ENCODE measurements at regions not wholly inside any gene's neighbourhood (a gene's known extent, or its start where the extent isn't known, plus 50 kb on each side); places are given as distances from the start of the nearest gene placed in this dataset.

DNA sequence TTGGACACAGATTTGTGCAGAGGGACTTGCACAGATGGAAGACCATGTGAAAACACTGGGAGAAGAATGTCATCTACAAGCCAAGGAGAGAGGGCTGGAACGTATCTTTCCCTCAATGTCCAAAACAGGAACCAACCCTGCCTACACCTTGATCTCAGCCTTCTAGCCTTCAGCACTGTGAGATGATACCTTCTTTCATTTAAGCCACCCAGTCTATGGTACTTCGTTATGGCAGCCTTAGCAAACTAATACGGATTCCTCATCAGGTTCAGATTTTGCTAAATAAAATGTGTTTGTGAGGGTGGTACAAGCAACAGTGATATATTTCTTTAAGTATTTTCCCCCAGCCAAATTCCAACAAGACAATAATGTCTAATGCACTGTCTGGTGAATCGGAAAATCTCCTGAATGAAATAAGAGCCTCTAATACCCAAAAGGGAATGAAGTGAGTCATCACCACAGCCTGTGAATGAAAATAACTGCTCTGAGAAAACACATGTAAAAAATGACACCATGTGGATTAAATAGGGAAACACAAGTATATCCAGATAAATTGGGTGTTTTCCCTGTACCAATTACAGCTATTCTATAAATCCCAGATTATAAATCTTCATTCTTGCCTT is 182.8 kb upstream of the TARS1 start (continued):
- TF ChIP-seq KDM1A (IDR thresholded peaks at IDR 0.05; ENCODE audit: low read depth) (no peak), KDM5A (IDR thresholded peaks at IDR 0.05) (no peak), RAD21 (conservative IDR thresholded peaks at IDR 0.05 in 1 of 2, IDR thresholded peaks at IDR 0.05 in 1 of 2) (peak; percentile 44 to 48; a peak in 4 of 5 replicates), CBX8 (IDR thresholded peaks at IDR 0.05) (no peak), ZNF302 (CRISPR knock-in tag; IDR thresholded peaks at IDR 0.05) (no peak), NFE2L2 (conservative IDR thresholded peaks at IDR 0.05; ENCODE audit: low read length) (no peak), ESRRA (IDR thresholded peaks at IDR 0.05; ENCODE audit: borderline replicate concordance, low read length) (no peak), HOXA7 (CRISPR knock-in tag; IDR thresholded peaks at IDR 0.05) (no peak), PHF8 (IDR thresholded peaks at IDR 0.05; ENCODE audit: borderline replicate concordance, low read depth) (no peak)
- TF ChIP-seq, protein P1, sequence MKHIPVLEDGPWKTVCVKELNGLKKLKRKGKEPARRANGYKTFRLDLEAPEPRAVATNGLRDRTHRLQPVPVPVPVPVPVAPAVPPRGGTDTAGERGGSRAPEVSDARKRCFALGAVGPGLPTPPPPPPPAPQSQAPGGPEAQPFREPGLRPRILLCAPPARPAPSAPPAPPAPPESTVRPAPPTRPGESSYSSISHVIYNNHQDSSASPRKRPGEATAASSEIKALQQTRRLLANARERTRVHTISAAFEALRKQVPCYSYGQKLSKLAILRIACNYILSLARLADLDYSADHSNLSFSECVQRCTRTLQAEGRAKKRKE (CRISPR knock-in tag; IDR thresholded peaks at IDR 0.05; ENCODE audit: low read depth), result no peak

DNA sequence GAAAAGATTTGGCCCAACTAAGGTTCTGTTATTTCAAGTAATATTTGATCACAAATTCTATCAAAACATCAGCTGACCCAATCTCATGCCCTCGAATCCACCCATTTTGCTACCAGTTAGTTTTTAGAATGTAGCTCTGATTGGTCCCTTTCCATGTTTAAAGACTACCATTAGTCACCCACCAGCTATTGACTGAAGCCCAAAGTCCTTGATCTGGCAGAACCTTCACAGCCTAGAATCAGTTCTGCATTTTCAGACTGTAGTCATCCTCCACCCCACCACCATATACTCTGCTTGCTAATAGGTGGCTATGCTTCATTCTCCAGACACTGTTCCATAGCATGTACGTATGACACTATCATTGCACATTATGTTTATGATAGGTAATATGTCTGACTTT is 182.2 kb upstream of the TARS1 start:
- no peak for ATAC-seq
- H3K9me3 ChIP-seq, result no peaks in the 10 kb centered on the region
- FAIRE-seq, result peak; percentile 67
- H3K4me2 ChIP-seq, result no peak overlapping the region
- H3K4me1 ChIP-seq, result 0 out of 3 replicates have a peak, but pooled peaks cover 8% of the 10 kb centered on the region
- DNase-seq (ENCODE audit: low read depth in 1 of 2, low spot score in 1 of 2), result no peak
- no peak overlapping the region for H3K4me3 ChIP-seq
- no peak for TF ChIP-seq NFE2L2 (conservative IDR thresholded peaks at IDR 0.05; ENCODE audit: low read length)
- no peak for TF ChIP-seq NPAS2 (CRISPR knock-in tag; IDR thresholded peaks at IDR 0.05; ENCODE audit: borderline replicate concordance)
- no peak for TF ChIP-seq RAD21 (conservative IDR thresholded peaks at IDR 0.05 in 1 of 2, IDR thresholded peaks at IDR 0.05 in 1 of 2)
- TF ChIP-seq GATA3 (IDR thresholded peaks at IDR 0.05; ENCODE audit: borderline replicate concordance), result no peak
- no peak for TF ChIP-seq HOXB13 (CRISPR knock-in tag; IDR thresholded peaks at IDR 0.05; ENCODE audit: low read depth)
- TF ChIP-seq FOSL2 (IDR thresholded peaks at IDR 0.05), result no peak
- no peak for TF ChIP-seq FOSL2 (CRISPR knock-in tag; IDR thresholded peaks at IDR 0.05)
- no peak for TF ChIP-seq MAFK (IDR thresholded peaks at IDR 0.05; ENCODE audit: partially characterized antibody)
- no peak for TF ChIP-seq RFX5 (IDR thresholded peaks at IDR 0.05)
- TF ChIP-seq EHF (CRISPR knock-in tag; IDR thresholded peaks at IDR 0.05), result no peak
- TF ChIP-seq, protein P2, sequence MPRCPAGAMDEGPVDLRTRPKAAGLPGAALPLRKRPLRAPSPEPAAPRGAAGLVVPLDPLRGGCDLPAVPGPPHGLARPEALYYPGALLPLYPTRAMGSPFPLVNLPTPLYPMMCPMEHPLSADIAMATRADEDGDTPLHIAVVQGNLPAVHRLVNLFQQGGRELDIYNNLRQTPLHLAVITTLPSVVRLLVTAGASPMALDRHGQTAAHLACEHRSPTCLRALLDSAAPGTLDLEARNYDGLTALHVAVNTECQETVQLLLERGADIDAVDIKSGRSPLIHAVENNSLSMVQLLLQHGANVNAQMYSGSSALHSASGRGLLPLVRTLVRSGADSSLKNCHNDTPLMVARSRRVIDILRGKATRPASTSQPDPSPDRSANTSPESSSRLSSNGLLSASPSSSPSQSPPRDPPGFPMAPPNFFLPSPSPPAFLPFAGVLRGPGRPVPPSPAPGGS (IDR thresholded peaks at IDR 0.05), result no peak
- TF ChIP-seq CBX8 (IDR thresholded peaks at IDR 0.05), result no peak
- no peak for TF ChIP-seq FOSB (CRISPR knock-in tag; IDR thresholded peaks at IDR 0.05)
- no peak for TF ChIP-seq ZNF302 (CRISPR knock-in tag; IDR thresholded peaks at IDR 0.05)
- no peak for TF ChIP-seq HDAC2 (IDR thresholded peaks at IDR 0.05)
- no peak for TF ChIP-seq HOXB5 (CRISPR knock-in tag; IDR thresholded peaks at IDR 0.05)
- TF ChIP-seq CHD2 (IDR thresholded peaks at IDR 0.05; ENCODE audit: low read length, partially characterized antibody), result no peak
- no peak for TF ChIP-seq HEYL (CRISPR knock-in tag; IDR thresholded peaks at IDR 0.05)
- no peak for TF ChIP-seq BHLHE40 (IDR thresholded peaks at IDR 0.05; ENCODE audit: low read depth, low read length)
- POLR2A ChIA-PET, result no interaction called here
- WGBS (ENCODE audit: missing lambda C conversion rate), result 75% methylated on average over 2 of the region's 2 CpGs
- H3K27ac ChIP-seq, result no peak overlapping the region
- CTCF ChIA-PET, result interaction anchor here (1.0 kb wide), 1 partner anchor 11 kb away, joined by 3 read pairs; no protein-coding TSS in a partner anchor

DNA sequence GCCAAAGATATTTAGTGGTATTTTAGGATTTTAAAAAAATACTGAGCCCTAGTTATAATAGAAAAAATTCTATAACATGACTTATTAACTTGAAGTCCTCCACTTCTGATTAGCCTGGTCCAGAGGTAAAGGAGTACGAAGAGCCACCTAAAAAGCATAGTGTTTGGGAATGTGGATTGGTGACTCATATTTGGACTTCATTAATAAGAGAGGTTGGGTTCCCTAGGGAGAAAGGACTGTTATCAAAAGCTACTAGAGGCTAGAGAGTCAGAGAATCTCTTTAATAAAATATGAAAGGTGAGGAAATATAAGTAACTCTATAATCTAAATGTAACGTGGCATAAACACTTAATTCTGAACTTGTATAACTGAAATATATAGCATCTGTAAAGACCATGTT is 180.7 kb upstream of the TARS1 start:
- no peak for FAIRE-seq
- POLR2A ChIA-PET, result no interaction called here
- TF ChIP-seq FOSL2 (IDR thresholded peaks at IDR 0.05), result no peak
- TF ChIP-seq FOSL2 (CRISPR knock-in tag; IDR thresholded peaks at IDR 0.05), result peak; percentile 44; the same call in 1 of the 2 replicates
- TF ChIP-seq HOXB5 (CRISPR knock-in tag; IDR thresholded peaks at IDR 0.05), result no peak
- TF ChIP-seq PHF8 (IDR thresholded peaks at IDR 0.05; ENCODE audit: borderline replicate concordance, low read depth), result no peak
- TF ChIP-seq MYC (IDR thresholded peaks at IDR 0.05; ENCODE audit: borderline replicate concordance, low read length), result no peak
- no peak for TF ChIP-seq CEBPB (IDR thresholded peaks at IDR 0.05)
- no peak for TF ChIP-seq MAFK (IDR thresholded peaks at IDR 0.05; ENCODE audit: partially characterized antibody)
- Histone ChIP-seq H3K4me1 (0 out of 3 replicates have a peak, but pooled peaks cover 8% of the 10 kb centered on the region), H3K27ac (no peak overlapping the region), H3K4me3 (no peak overlapping the region), H3K9me3 (0 out of 3 replicates have a peak, but pooled peaks cover 6% of the 10 kb centered on the region), H3K4me2 (no peak overlapping the region)
- ATAC-seq, result no peak
- CTCF ChIA-PET, result no interaction called here
- no peak for DNase-seq (ENCODE audit: low read depth in 1 of 2, low spot score in 1 of 2)
- WGBS (ENCODE audit: missing lambda C conversion rate), result 78% methylated on average over 2 of the region's 2 CpGs

Data from A549 (cell line).